ENCODE measurements at regions not wholly inside any gene's neighbourhood (a gene's known extent, or its start where the extent isn't known, plus 50 kb on each side); places are given as distances from the start of the nearest gene placed in this dataset.

DNA sequence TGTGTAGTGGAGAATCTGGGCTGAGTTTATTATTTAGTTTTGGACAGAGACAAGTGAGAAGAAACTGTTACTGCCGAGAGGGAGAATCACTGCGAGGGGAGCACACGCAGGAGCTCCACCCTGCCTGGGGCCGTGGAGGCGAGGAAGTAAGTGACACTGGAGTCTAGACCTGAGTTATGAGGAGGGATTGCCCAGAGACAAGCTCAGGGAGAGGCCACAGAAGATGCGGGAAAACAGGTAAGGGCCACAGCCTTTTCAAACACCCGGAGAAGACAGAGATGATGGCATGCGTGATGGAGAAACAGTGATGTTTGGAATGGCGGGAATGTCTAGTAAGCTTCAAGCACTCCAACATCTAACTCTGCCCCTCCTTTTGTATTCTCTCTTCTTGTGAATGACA, 84.1 kb downstream of the TNFSF11 start:
- H3K27me3 ChIP-seq (ENCODE audit: control insufficient read depth in 5 of 5, insufficient read depth in 4 of 5, low read length in 5 of 5), result peaks cover 0 to 9% (median 2%) of the 10 kb centered on the region in 5 donors
- H3K36me3 ChIP-seq (ENCODE audit: control insufficient read depth in 5 of 5, insufficient read depth in 5 of 5, low read length in 5 of 5), result no peaks in the 10 kb centered on the region
- no peak overlapping the region for H3K4me3 ChIP-seq (ENCODE audit: low read depth in 1 of 5, low read length in 5 of 5)
- H3K27ac ChIP-seq (ENCODE audit: low read depth, low read length), result no peak overlapping the region
- H3K9me3 ChIP-seq (ENCODE audit: control insufficient read depth in 5 of 5, low read length in 5 of 5), result no peaks in the 10 kb centered on the region
- H3K4me1 ChIP-seq (ENCODE audit: control insufficient read depth in 5 of 5, insufficient read depth in 5 of 5, low read length in 5 of 5), result no peaks in the 10 kb centered on the region
- no peak overlapping the region for H3K9ac ChIP-seq (ENCODE audit: low read length in 5 of 5)

DNA sequence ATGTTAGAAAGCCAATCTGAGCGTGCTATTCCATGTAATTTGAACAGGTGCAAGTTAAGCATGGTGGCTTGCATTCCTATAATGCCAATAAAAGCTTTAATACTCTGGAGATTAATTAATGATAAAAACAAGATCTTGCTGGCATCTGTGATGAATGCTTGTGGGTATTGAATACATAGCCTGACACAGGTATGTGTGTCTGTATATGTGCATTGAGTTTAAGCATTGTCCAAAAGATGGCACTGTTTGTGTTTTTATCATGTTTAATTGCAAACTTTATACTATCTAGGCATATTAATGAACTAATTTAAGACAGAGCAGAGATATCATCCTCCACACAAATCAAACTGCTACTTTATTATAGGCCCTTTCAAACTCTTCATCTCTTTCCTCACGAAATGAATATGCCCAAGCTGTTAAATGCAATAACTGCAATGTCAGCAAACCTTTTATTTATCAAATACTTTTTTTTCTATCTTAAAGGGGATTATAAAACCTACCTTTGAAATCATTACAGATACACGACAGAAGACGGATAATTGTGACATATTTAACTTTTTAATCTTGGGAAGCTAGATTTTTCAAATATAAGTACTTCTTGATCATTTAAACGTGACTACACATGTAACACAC, 86.5 kb downstream of the TNFSF11 start:
- Histone ChIP-seq H3K9me3 (ENCODE audit: control insufficient read depth in 5 of 5, low read length in 5 of 5) (no peaks in the 10 kb centered on the region), H3K27me3 (ENCODE audit: control insufficient read depth in 5 of 5, insufficient read depth in 4 of 5, low read length in 5 of 5) (peaks cover 0 to 4% (median 2%) of the 10 kb centered on the region in 5 donors), H3K27ac (ENCODE audit: low read depth, low read length) (no peak overlapping the region), H3K9ac (ENCODE audit: low read length in 5 of 5) (no peak overlapping the region), H3K4me1 (ENCODE audit: control insufficient read depth in 5 of 5, insufficient read depth in 5 of 5, low read length in 5 of 5) (no peaks in the 10 kb centered on the region), H3K4me3 (ENCODE audit: low read depth in 1 of 5, low read length in 5 of 5) (no peak overlapping the region), H3K36me3 (ENCODE audit: control insufficient read depth in 5 of 5, insufficient read depth in 5 of 5, low read length in 5 of 5) (no peaks in the 10 kb centered on the region)

DNA sequence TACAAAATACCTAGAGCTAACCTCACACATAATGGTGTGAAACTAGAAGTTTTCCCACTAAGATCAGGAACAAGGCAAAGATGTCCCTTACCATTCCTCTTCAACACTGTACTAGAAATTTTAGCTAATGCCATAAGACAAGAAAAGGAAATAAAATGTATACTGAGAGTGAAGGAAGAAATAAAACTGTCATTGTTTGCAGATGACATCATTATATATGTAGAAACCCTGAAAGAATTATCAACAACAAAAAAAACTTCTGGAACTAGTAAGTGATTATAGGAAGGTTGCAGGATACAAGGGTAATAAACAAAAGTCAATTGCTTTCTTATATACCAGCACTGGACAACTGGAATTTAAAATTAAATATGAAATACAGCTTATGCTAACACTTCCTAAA, 93.7 kb downstream of the TNFSF11 start:
- no peaks in the 10 kb centered on the region for H3K4me1 ChIP-seq (ENCODE audit: control insufficient read depth in 5 of 5, insufficient read depth in 5 of 5, low read length in 5 of 5)

GRCh38 chr13:42671502-42671901, 97.5 kb downstream of the TNFSF11 start:
- Histone ChIP-seq H3K9ac (ENCODE audit: low read length in 5 of 5) (no peak overlapping the region), H3K27me3 (ENCODE audit: control insufficient read depth in 5 of 5, insufficient read depth in 4 of 5, low read length in 5 of 5) (no peaks in the 10 kb centered on the region), H3K27ac (ENCODE audit: low read depth, low read length) (no peak overlapping the region), H3K9me3 (ENCODE audit: control insufficient read depth in 5 of 5, low read length in 5 of 5) (peaks cover 0 to 9% (median 2%) of the 10 kb centered on the region in 5 donors), H3K4me1 (ENCODE audit: control insufficient read depth in 5 of 5, insufficient read depth in 5 of 5, low read length in 5 of 5) (no peaks in the 10 kb centered on the region), H3K4me3 (ENCODE audit: low read depth in 1 of 5, low read length in 5 of 5) (no peak overlapping the region), H3K36me3 (ENCODE audit: control insufficient read depth in 5 of 5, insufficient read depth in 5 of 5, low read length in 5 of 5) (no peaks in the 10 kb centered on the region)

More for the DNA sequence above, 93.7 kb downstream of the TNFSF11 start:
- Histone ChIP-seq H3K4me3 (ENCODE audit: low read depth in 1 of 5, low read length in 5 of 5) (no peak overlapping the region), H3K27me3 (ENCODE audit: control insufficient read depth in 5 of 5, insufficient read depth in 4 of 5, low read length in 5 of 5) (no peaks in the 10 kb centered on the region), H3K9ac (ENCODE audit: low read length in 5 of 5) (no peak overlapping the region), H3K36me3 (ENCODE audit: control insufficient read depth in 5 of 5, insufficient read depth in 5 of 5, low read length in 5 of 5) (no peaks in the 10 kb centered on the region), H3K9me3 (ENCODE audit: control insufficient read depth in 5 of 5, low read length in 5 of 5) (peaks cover 0 to 2% (median 0%) of the 10 kb centered on the region in 5 donors), H3K27ac (ENCODE audit: low read depth, low read length) (no peak overlapping the region)

- Histone ChIP-seq H3K27me3 (ENCODE audit: control insufficient read depth in 5 of 5, insufficient read depth in 4 of 5, low read length in 5 of 5) (no peaks in the 10 kb centered on the region), H3K9ac (ENCODE audit: low read length in 5 of 5) (no peak overlapping the region), H3K4me3 (ENCODE audit: low read depth in 1 of 5, low read length in 5 of 5) (no peak overlapping the region), H3K9me3 (ENCODE audit: control insufficient read depth in 5 of 5, low read length in 5 of 5) (peaks cover 0 to 9% (median 0%) of the 10 kb centered on the region in 5 donors), H3K4me1 (ENCODE audit: control insufficient read depth in 5 of 5, insufficient read depth in 5 of 5, low read length in 5 of 5) (no peaks in the 10 kb centered on the region), H3K36me3 (ENCODE audit: control insufficient read depth in 5 of 5, insufficient read depth in 5 of 5, low read length in 5 of 5) (no peaks in the 10 kb centered on the region), H3K27ac (ENCODE audit: low read depth, low read length) (no peak overlapping the region)
Measured at GRCh38 chr13:42673677-42674076, 99.7 kb downstream of the TNFSF11 start.

GRCh38 chr13:42680748-42681147, 100.6 kb upstream of the FAM216B start:
- H3K4me1 ChIP-seq (ENCODE audit: control insufficient read depth in 5 of 5, insufficient read depth in 5 of 5, low read length in 5 of 5), result no peaks in the 10 kb centered on the region

DNA sequence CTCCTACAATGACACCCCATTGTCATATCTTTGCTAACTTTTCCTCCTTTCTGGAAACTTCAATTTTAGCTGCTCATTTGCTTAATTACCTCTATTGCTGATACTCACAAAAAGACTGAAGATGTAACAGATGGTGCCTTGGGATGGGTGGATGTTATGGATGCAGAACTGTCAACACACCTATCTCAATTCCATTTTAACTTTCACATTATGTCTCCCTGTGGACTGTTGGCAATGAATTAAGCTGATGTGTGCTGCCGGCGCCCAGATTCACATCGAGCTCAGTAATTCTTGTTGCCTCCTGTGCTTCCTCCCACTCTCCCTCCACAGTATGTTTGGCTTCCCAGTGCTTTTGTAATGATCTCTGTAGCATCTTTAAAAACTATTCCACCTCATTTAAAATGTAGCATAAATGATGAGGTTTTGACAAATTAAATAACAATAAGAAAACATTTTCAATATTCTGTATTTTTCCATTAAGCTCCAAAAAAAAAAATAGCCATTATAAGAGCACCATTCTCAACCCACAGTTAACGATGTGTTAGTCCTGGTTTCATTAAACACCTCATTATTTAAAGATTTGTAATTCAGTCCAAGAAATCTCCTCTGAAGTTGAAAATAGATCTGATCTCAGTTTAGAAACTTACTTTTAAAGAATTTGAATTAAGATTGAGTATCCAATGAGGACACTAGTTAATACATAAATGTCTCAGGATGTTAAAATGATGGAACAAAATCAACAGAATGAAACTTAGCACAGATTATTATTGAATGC, 99.9 kb upstream of the FAM216B start:
- H3K9me3 ChIP-seq (ENCODE audit: control insufficient read depth in 5 of 5, low read length in 5 of 5), result no peaks in the 10 kb centered on the region
- H3K36me3 ChIP-seq (ENCODE audit: control insufficient read depth in 5 of 5, insufficient read depth in 5 of 5, low read length in 5 of 5), result no peaks in the 10 kb centered on the region
- no peak overlapping the region for H3K27ac ChIP-seq (ENCODE audit: low read depth, low read length)

More at GRCh38 chr13:42680748-42681147, 100.6 kb upstream of the FAM216B start:
- Histone ChIP-seq H3K9ac (ENCODE audit: low read length in 5 of 5) (no peak overlapping the region), H3K9me3 (ENCODE audit: control insufficient read depth in 5 of 5, low read length in 5 of 5) (no peaks in the 10 kb centered on the region), H3K36me3 (ENCODE audit: control insufficient read depth in 5 of 5, insufficient read depth in 5 of 5, low read length in 5 of 5) (no peaks in the 10 kb centered on the region), H3K4me3 (ENCODE audit: low read depth in 1 of 5, low read length in 5 of 5) (no peak overlapping the region), H3K27ac (ENCODE audit: low read depth, low read length) (no peak overlapping the region), H3K27me3 (ENCODE audit: control insufficient read depth in 5 of 5, insufficient read depth in 4 of 5, low read length in 5 of 5) (peaks cover 0 to 3% (median 0%) of the 10 kb centered on the region in 5 donors)

DNA sequence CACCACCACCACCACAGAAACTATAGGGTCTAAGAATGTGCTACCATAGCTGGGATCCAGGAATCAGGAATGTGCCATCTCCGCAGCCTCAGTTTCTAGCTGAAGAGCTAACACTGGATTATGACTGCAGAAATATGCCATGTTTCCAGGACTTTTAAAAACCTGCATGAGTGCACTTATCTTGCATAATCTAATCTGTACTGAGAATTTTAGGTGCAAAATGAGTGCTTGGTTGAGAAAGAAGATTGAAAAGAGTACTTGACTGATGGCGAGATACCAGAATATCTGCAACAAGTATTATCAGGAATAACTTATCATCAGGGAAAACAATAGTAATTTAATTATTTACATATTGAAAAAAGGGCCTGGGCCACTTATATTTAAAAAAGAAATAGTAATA, 97.2 kb upstream of the FAM216B start:
- Histone ChIP-seq H3K4me1 (ENCODE audit: control insufficient read depth in 5 of 5, insufficient read depth in 5 of 5, low read length in 5 of 5) (no peaks in the 10 kb centered on the region), H3K36me3 (ENCODE audit: control insufficient read depth in 5 of 5, insufficient read depth in 5 of 5, low read length in 5 of 5) (no peaks in the 10 kb centered on the region), H3K27me3 (ENCODE audit: control insufficient read depth in 5 of 5, insufficient read depth in 4 of 5, low read length in 5 of 5) (peaks cover 0 to 3% (median 0%) of the 10 kb centered on the region in 5 donors), H3K27ac (ENCODE audit: low read depth, low read length) (no peak overlapping the region), H3K9me3 (ENCODE audit: control insufficient read depth in 5 of 5, low read length in 5 of 5) (peaks cover 0 to 4% (median 0%) of the 10 kb centered on the region in 5 donors), H3K9ac (ENCODE audit: low read length in 5 of 5) (no peak overlapping the region), H3K4me3 (ENCODE audit: low read depth in 1 of 5, low read length in 5 of 5) (no peak overlapping the region)

More for the DNA sequence above, 99.9 kb upstream of the FAM216B start:
- no peak overlapping the region for H3K4me3 ChIP-seq (ENCODE audit: low read depth in 1 of 5, low read length in 5 of 5)
- H3K9ac ChIP-seq (ENCODE audit: low read length in 5 of 5), result no peak overlapping the region
- H3K4me1 ChIP-seq (ENCODE audit: control insufficient read depth in 5 of 5, insufficient read depth in 5 of 5, low read length in 5 of 5), result no peaks in the 10 kb centered on the region
- H3K27me3 ChIP-seq (ENCODE audit: control insufficient read depth in 5 of 5, insufficient read depth in 4 of 5, low read length in 5 of 5), result peaks cover 0 to 3% (median 0%) of the 10 kb centered on the region in 5 donors

DNA sequence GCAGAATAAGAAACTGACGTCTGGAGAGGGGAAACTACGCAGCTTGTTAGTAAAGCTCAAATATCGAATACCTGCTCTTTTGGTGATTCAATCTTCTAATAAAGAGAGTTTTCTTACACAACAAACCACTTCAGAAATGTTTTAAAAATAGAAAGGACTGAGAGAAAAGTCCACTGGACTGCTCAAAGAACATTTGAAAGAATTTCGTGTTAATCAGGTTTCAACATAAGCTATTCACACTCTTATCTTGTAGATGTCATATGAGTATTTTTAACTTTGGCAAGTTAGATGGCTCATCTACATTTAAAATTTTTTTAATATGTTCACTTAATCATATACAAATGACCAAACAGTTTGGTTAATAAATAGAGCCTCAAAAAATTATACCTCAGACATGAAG, 95.6 kb upstream of the FAM216B start:
- peaks cover 0 to 4% (median 0%) of the 10 kb centered on the region in 5 donors for H3K9me3 ChIP-seq (ENCODE audit: control insufficient read depth in 5 of 5, low read length in 5 of 5)
- no peak overlapping the region for H3K9ac ChIP-seq (ENCODE audit: low read length in 5 of 5)
- no peak overlapping the region for H3K27ac ChIP-seq (ENCODE audit: low read depth, low read length)
- no peaks in the 10 kb centered on the region for H3K4me1 ChIP-seq (ENCODE audit: control insufficient read depth in 5 of 5, insufficient read depth in 5 of 5, low read length in 5 of 5)
- no peak overlapping the region for H3K4me3 ChIP-seq (ENCODE audit: low read depth in 1 of 5, low read length in 5 of 5)
- H3K27me3 ChIP-seq (ENCODE audit: control insufficient read depth in 5 of 5, insufficient read depth in 4 of 5, low read length in 5 of 5), result peaks cover 0 to 3% (median 0%) of the 10 kb centered on the region in 5 donors
- H3K36me3 ChIP-seq (ENCODE audit: control insufficient read depth in 5 of 5, insufficient read depth in 5 of 5, low read length in 5 of 5), result no peaks in the 10 kb centered on the region

GRCh38 chr13:42686165-42686564, 95.2 kb upstream of the FAM216B start:
- Histone ChIP-seq H3K9me3 (ENCODE audit: control insufficient read depth in 5 of 5, low read length in 5 of 5) (peaks cover 0 to 4% (median 0%) of the 10 kb centered on the region in 5 donors), H3K27me3 (ENCODE audit: control insufficient read depth in 5 of 5, insufficient read depth in 4 of 5, low read length in 5 of 5) (peaks cover 0 to 3% (median 0%) of the 10 kb centered on the region in 5 donors), H3K4me1 (ENCODE audit: control insufficient read depth in 5 of 5, insufficient read depth in 5 of 5, low read length in 5 of 5) (no peaks in the 10 kb centered on the region), H3K27ac (ENCODE audit: low read depth, low read length) (no peak overlapping the region), H3K36me3 (ENCODE audit: control insufficient read depth in 5 of 5, insufficient read depth in 5 of 5, low read length in 5 of 5) (no peaks in the 10 kb centered on the region), H3K9ac (ENCODE audit: low read length in 5 of 5) (no peak overlapping the region), H3K4me3 (ENCODE audit: low read depth in 1 of 5, low read length in 5 of 5) (no peak overlapping the region)
